WTC11 (cell line): ENCODE measurements at regions not wholly inside any gene's neighbourhood (a gene's known extent, or its start where the extent isn't known, plus 50 kb on each side); places are given as distances from the start of the nearest gene placed in this dataset.

Experiments used
- ATAC-seq: fragments of 200-7000 bp; cut with Tn5 transposase; 2 replicates; pipeline ENCODE4 v1.10.0; 2021; ENCODE audit warnings: mild to moderate bottlenecking, moderate library complexity
- CTCF ChIA-PET: fragments of 300-600 bp; sonication (Branson Sonifier 250); formaldehyde crosslinking; loops from one replicate; lab custom pipeline; 2021; ENCODE audit warnings: antibody characterized with exemption; lab: Charles Lee
- POLR2A ChIA-PET: fragments of 350-600 bp; sonication (Branson Sonifier 250); formaldehyde crosslinking; loops from one replicate; lab custom pipeline; 2021; ENCODE audit warnings: antibody characterized with exemption; lab: Charles Lee
- DNase-seq: peaks from one replicate; pipeline ENCODE4 v3.0.0; 2021; ENCODE audit warnings: low spot score
- H3K27ac Mint-ChIP-seq: 2 replicates; pipeline ENCODE4 v1.8.0; 2021; ENCODE audit warnings: mixed read lengths
- H3K27me3 Mint-ChIP-seq: 2 replicates; pipeline ENCODE4 v1.8.0; 2021; ENCODE audit warnings: low read depth, mild to moderate bottlenecking, moderate library complexity, mixed read lengths
- H3K36me3 Mint-ChIP-seq: 2 replicates; pipeline ENCODE4 v1.8.0; 2021; ENCODE audit warnings: mixed read lengths
- H3K4me1 Mint-ChIP-seq: 2 replicates; pipeline ENCODE4 v1.8.0; 2022; ENCODE audit warnings: mixed read lengths
- H3K4me3 Mint-ChIP-seq: 2 replicates; pipeline ENCODE4 v1.8.0; 2021; ENCODE audit warnings: mild to moderate bottlenecking, moderate library complexity, mixed read lengths
- H3K9me3 Mint-ChIP-seq: 2 replicates; pipeline ENCODE4 v1.8.0; 2021; ENCODE audit warnings: mixed read lengths
- CBFB ChIP-seq: sonication (generic); formaldehyde crosslinking; IDR thresholded peaks from 2 replicates; pipeline ENCODE4 v1.8.1; 2022; ENCODE audit warnings: mild to moderate bottlenecking, low read depth, missing genetic modification reagents
- CREM ChIP-seq: sonication (generic); formaldehyde crosslinking; IDR thresholded peaks from 2 replicates; pipeline ENCODE4 v1.8.1; 2022; ENCODE audit warnings: mild to moderate bottlenecking, missing genetic modification reagents, moderate library complexity
- ESRRA ChIP-seq: sonication (generic); formaldehyde crosslinking; IDR thresholded peaks from 2 replicates; pipeline ENCODE4 v1.8.1; 2022; ENCODE audit warnings: mild to moderate bottlenecking, missing genetic modification reagents, borderline replicate concordance
- FOXK1 ChIP-seq: sonication (generic); formaldehyde crosslinking; IDR thresholded peaks from 2 replicates; pipeline ENCODE4 v1.8.0; 2022; ENCODE audit warnings: mild to moderate bottlenecking, moderate library complexity, missing genetic modification reagents
- FOXP1 ChIP-seq: sonication (generic); formaldehyde crosslinking; IDR thresholded peaks from 2 replicates; pipeline ENCODE4 v1.8.0; 2022; ENCODE audit warnings: missing genetic modification reagents, mild to moderate bottlenecking, moderate library complexity, borderline replicate concordance
- RORB ChIP-seq: fragments of 250-450 bp; sonication (Bioruptor Pico); IDR thresholded peaks from 2 replicates; pipeline ENCODE4 v1.9.0; 2021; ENCODE audit warnings: mild to moderate bottlenecking
- SMAD4 ChIP-seq: sonication (generic); formaldehyde crosslinking; IDR thresholded peaks from 2 replicates; pipeline ENCODE4 v1.8.0; 2022; ENCODE audit warnings: mild to moderate bottlenecking, missing genetic modification reagents
- ZBTB21 ChIP-seq: sonication (generic); formaldehyde crosslinking; IDR thresholded peaks from 2 replicates; pipeline ENCODE4 v1.8.1; 2023; ENCODE audit warnings: mild to moderate bottlenecking, missing genetic modification reagents, borderline replicate concordance
- ZNF232 ChIP-seq: sonication (generic); formaldehyde crosslinking; IDR thresholded peaks from 2 replicates; pipeline ENCODE4 v1.8.0; 2022; ENCODE audit warnings: mild to moderate bottlenecking, missing genetic modification reagents
- ZNF416 ChIP-seq: fragments of 250-450 bp; sonication (Bioruptor Pico); IDR thresholded peaks from 2 replicates; pipeline ENCODE4 v1.9.0; 2021; ENCODE audit warnings: mild to moderate bottlenecking, inconsistent platforms
- TF ChIP-seq, protein P1 (sequence below): sonication (generic); formaldehyde crosslinking; IDR thresholded peaks from 2 replicates; pipeline ENCODE4 v1.8.1; 2023; ENCODE audit warnings: mild to moderate bottlenecking, missing genetic modification reagents, moderate library complexity
- TF ChIP-seq, protein P2 (sequence below): sonication (generic); formaldehyde crosslinking; IDR thresholded peaks from 2 replicates; pipeline ENCODE4 v1.8.1; 2023; ENCODE audit warnings: mild to moderate bottlenecking, moderate library complexity, missing genetic modification reagents
- TF ChIP-seq, protein P3 (sequence below): sonication (generic); formaldehyde crosslinking; IDR thresholded peaks from 2 replicates; pipeline ENCODE4 v1.8.0; 2023; ENCODE audit warnings: mild to moderate bottlenecking, missing genetic modification reagents
- TF ChIP-seq, protein P4 (sequence below): fragments of 250-450 bp; sonication (Bioruptor Pico); IDR thresholded peaks from 2 replicates; pipeline ENCODE4 v1.9.0; 2021; ENCODE audit warnings: mild to moderate bottlenecking
- TF ChIP-seq, protein P5 (sequence below): sonication (generic); formaldehyde crosslinking; IDR thresholded peaks from 2 replicates; pipeline ENCODE4 v1.8.1; 2023; ENCODE audit warnings: mild to moderate bottlenecking, missing genetic modification reagents, borderline replicate concordance
- TF ChIP-seq, protein P6 (sequence below): sonication (generic); formaldehyde crosslinking; IDR thresholded peaks from 2 replicates; pipeline ENCODE4 v1.8.1; 2022; ENCODE audit warnings: missing genetic modification reagents, borderline replicate concordance

DNA sequence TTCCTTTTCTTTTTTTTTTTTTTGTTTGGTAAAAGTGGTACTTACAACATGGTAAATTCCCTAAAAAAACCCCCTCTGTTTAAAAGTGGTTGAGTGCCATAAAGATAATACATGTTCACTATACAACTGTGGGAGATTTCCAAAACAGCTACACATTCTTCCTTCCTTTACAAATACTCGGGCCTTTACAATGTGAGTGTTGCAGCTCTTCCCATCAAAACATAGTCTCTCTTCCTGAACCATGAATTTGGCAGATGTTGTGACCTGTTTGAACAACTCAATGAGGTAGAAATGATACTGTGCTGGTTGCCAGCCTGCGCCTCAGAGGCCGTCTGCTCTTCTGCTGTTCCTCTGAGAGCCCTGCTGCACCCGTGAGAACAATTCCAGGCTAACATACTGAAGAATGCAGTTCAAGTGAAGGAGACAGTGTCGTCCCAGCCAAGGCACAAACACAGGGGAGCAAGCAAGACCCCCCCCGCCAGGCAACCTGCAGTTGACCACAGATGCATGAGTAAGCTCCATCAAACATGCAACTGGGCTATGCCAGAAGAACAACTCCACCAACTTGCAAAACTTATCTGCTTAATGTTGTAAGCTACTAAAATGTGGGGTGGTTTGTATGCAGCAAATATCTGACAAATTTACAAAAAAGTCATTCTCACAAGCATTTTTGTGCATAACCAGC, 645.0 kb downstream of the PCDH7 start:
- POLR2A ChIA-PET, result no interaction called here

DNA sequence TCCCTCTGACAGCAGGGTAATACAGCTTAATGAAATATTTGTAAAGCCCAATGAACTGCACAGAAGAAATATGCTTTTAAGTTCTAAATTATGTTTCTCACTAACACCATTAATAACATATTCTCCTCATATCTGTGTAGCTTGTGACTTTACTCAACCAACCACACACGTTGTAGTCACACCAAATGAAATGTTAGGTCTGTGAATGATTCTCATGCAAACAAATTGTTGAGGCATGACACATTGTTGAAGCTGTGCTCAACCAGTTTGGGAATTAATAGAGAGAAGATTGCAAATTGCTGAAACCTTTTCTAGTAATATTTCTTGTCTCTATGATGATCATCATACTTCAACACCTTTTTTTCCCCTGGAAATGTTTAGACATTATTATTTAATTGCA, 645.9 kb downstream of the PCDH7 start:
- Mint-ChIP-seq H3K27ac (no peak overlapping the region), H3K36me3 (no peaks in the 10 kb centered on the region), H3K4me3 (no peak overlapping the region), H3K4me1 (0 out of 2 replicates have a peak, but pooled peaks cover 3% of the 10 kb centered on the region), H3K27me3 (no peaks in the 10 kb centered on the region), H3K9me3 (peaks cover 4% of the 10 kb centered on the region; the same call in 1 of the 2 replicates)
- no peak for TF ChIP-seq CREM (CRISPR knock-in tag)
- TF ChIP-seq, protein P1, sequence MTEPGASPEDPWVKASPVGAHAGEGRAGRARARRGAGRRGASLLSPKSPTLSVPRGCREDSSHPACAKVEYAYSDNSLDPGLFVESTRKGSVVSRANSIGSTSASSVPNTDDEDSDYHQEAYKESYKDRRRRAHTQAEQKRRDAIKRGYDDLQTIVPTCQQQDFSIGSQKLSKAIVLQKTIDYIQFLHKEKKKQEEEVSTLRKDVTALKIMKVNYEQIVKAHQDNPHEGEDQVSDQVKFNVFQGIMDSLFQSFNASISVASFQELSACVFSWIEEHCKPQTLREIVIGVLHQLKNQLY (CRISPR knock-in tag), result no peak
- TF ChIP-seq ZBTB21 (CRISPR knock-in tag), result no peak
- TF ChIP-seq, protein P2, sequence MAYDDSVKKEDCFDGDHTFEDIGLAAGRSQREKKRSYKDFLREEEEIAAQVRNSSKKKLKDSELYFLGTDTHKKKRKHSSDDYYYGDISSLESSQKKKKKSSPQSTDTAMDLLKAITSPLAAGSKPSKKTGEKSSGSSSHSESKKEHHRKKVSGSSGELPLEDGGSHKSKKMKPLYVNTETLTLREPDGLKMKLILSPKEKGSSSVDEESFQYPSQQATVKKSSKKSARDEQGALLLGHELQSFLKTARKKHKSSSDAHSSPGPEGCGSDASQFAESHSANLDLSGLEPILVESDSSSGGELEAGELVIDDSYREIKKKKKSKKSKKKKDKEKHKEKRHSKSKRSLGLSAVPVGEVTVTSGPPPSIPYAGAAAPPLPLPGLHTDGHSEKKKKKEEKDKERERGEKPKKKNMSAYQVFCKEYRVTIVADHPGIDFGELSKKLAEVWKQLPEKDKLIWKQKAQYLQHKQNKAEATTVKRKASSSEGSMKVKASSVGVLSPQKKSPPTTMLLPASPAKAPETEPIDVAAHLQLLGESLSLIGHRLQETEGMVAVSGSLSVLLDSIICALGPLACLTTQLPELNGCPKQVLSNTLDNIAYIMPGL (CRISPR knock-in tag), result no peak
- TF ChIP-seq ZNF232 (CRISPR knock-in tag), result no peak
- no peak for TF ChIP-seq ZNF416 (CRISPR knock-in tag)
- no peak for TF ChIP-seq ESRRA
- TF ChIP-seq, protein P3, sequence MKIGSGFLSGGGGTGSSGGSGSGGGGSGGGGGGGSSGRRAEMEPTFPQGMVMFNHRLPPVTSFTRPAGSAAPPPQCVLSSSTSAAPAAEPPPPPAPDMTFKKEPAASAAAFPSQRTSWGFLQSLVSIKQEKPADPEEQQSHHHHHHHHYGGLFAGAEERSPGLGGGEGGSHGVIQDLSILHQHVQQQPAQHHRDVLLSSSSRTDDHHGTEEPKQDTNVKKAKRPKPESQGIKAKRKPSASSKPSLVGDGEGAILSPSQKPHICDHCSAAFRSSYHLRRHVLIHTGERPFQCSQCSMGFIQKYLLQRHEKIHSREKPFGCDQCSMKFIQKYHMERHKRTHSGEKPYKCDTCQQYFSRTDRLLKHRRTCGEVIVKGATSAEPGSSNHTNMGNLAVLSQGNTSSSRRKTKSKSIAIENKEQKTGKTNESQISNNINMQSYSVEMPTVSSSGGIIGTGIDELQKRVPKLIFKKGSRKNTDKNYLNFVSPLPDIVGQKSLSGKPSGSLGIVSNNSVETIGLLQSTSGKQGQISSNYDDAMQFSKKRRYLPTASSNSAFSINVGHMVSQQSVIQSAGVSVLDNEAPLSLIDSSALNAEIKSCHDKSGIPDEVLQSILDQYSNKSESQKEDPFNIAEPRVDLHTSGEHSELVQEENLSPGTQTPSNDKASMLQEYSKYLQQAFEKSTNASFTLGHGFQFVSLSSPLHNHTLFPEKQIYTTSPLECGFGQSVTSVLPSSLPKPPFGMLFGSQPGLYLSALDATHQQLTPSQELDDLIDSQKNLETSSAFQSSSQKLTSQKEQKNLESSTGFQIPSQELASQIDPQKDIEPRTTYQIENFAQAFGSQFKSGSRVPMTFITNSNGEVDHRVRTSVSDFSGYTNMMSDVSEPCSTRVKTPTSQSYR, result no peak
- TF ChIP-seq RORB, result no peak
- TF ChIP-seq, protein P4, sequence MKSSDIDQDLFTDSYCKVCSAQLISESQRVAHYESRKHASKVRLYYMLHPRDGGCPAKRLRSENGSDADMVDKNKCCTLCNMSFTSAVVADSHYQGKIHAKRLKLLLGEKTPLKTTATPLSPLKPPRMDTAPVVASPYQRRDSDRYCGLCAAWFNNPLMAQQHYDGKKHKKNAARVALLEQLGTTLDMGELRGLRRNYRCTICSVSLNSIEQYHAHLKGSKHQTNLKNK, result no peak
- TF ChIP-seq FOXK1 (CRISPR knock-in tag), result no peak
- DNase-seq, result no peak
- ChIA-PET CTCF (no interaction called here), POLR2A (no interaction called here)
- no peak for ATAC-seq

More for the DNA sequence above, 645.0 kb downstream of the PCDH7 start:
- H3K27ac Mint-ChIP-seq, result peak overlapping the region; percentile 46; the same call in 1 of the 2 replicates
- H3K4me1 Mint-ChIP-seq, result 0 out of 2 replicates have a peak, but pooled peaks cover 3% of the 10 kb centered on the region
- no peak for ATAC-seq
- no peak for DNase-seq
- TF ChIP-seq, protein P5, sequence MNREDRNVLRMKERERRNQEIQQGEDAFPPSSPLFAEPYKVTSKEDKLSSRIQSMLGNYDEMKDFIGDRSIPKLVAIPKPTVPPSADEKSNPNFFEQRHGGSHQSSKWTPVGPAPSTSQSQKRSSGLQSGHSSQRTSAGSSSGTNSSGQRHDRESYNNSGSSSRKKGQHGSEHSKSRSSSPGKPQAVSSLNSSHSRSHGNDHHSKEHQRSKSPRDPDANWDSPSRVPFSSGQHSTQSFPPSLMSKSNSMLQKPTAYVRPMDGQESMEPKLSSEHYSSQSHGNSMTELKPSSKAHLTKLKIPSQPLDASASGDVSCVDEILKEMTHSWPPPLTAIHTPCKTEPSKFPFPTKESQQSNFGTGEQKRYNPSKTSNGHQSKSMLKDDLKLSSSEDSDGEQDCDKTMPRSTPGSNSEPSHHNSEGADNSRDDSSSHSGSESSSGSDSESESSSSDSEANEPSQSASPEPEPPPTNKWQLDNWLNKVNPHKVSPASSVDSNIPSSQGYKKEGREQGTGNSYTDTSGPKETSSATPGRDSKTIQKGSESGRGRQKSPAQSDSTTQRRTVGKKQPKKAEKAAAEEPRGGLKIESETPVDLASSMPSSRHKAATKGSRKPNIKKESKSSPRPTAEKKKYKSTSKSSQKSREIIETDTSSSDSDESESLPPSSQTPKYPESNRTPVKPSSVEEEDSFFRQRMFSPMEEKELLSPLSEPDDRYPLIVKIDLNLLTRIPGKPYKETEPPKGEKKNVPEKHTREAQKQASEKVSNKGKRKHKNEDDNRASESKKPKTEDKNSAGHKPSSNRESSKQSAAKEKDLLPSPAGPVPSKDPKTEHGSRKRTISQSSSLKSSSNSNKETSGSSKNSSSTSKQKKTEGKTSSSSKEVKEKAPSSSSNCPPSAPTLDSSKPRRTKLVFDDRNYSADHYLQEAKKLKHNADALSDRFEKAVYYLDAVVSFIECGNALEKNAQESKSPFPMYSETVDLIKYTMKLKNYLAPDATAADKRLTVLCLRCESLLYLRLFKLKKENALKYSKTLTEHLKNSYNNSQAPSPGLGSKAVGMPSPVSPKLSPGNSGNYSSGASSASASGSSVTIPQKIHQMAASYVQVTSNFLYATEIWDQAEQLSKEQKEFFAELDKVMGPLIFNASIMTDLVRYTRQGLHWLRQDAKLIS (CRISPR knock-in tag), result no peak
- TF ChIP-seq, protein P6, sequence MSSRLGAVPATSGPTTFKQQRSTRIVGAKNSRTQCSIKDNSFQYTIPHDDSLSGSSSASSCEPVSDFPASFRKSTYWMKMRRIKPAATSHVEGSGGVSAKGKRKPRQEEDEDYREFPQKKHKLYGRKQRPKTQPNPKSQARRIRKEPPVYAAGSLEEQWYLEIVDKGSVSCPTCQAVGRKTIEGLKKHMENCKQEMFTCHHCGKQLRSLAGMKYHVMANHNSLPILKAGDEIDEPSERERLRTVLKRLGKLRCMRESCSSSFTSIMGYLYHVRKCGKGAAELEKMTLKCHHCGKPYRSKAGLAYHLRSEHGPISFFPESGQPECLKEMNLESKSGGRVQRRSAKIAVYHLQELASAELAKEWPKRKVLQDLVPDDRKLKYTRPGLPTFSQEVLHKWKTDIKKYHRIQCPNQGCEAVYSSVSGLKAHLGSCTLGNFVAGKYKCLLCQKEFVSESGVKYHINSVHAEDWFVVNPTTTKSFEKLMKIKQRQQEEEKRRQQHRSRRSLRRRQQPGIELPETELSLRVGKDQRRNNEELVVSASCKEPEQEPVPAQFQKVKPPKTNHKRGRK (CRISPR knock-in tag), result no peak
- TF ChIP-seq CBFB (CRISPR knock-in tag), result no peak
- no peak for TF ChIP-seq FOXP1 (CRISPR knock-in tag)
- TF ChIP-seq SMAD4 (CRISPR knock-in tag), result no peak
- H3K27me3 Mint-ChIP-seq, result no peaks in the 10 kb centered on the region
- CTCF ChIA-PET, result no interaction called here
- H3K9me3 Mint-ChIP-seq, result peaks cover 4% of the 10 kb centered on the region; the same call in 1 of the 2 replicates
- no peak overlapping the region for H3K4me3 Mint-ChIP-seq
- no peaks in the 10 kb centered on the region for H3K36me3 Mint-ChIP-seq
